ENCODE measurements at regions not wholly inside any gene's neighbourhood (a gene's known extent, or its start where the extent isn't known, plus 50 kb on each side); places are given as distances from the start of the nearest gene placed in this dataset.

GRCh38 chr2:19739256-19739655 lies 162.5 kb downstream of the TTC32 start:
- TF ChIP-seq CTCF (IDR thresholded peaks at IDR 0.05) = no peak

- TF ChIP-seq CTCF (IDR thresholded peaks at IDR 0.05) = no peak
These were observed 163.1 kb downstream of the TTC32 start for GRCh38 chr2:19738707-19739106.

GRCh38 chr2:19736191-19736831 lies 165.5 kb downstream of the TTC32 start:
- no peak for TF ChIP-seq CTCF (IDR thresholded peaks at IDR 0.05)

- no peak for TF ChIP-seq CTCF (IDR thresholded peaks at IDR 0.05)
These were observed 167.8 kb downstream of the TTC32 start for GRCh38 chr2:19733951-19734425.

- TF ChIP-seq CTCF (IDR thresholded peaks at IDR 0.05) = no peak
These were observed 168.4 kb downstream of the TTC32 start for GRCh38 chr2:19733390-19733789.

- TF ChIP-seq CTCF (IDR thresholded peaks at IDR 0.05) = no peak
These were observed 169.5 kb downstream of the TTC32 start for GRCh38 chr2:19732255-19732654.

GRCh38 chr2:19731515-19731914 lies 170.3 kb downstream of the TTC32 start:
- TF ChIP-seq CTCF (IDR thresholded peaks at IDR 0.05) = no peak

GRCh38 chr2:19731037-19731436 lies 170.7 kb downstream of the TTC32 start:
- no peak for TF ChIP-seq CTCF (IDR thresholded peaks at IDR 0.05)

Data from LNCAP (cell line).